GM13977 (cell line): ENCODE measurements at regions not wholly inside any gene's neighbourhood (a gene's known extent, or its start where the extent isn't known, plus 50 kb on each side); places are given as distances from the start of the nearest gene placed in this dataset.

Experiments used
- DNase-seq: peaks from one replicate; pipeline ENCODE4 v3.0.0; 2012; ENCODE audit warnings: low spot score
- CTCF ChIP-seq: IDR thresholded peaks from 2 replicates; pipeline ENCODE4 v1.5.1; 2012; ENCODE audit warnings: mild to moderate bottlenecking, control low read depth; ENCODE audit not compliant: insufficient read depth; ENCODE audit errors: extremely low read depth, missing control alignments
- in situ Hi-C: fragments of 300-500 bp; cut with MboI; formaldehyde crosslinking; loops from one replicate; pipeline ENCODE4 v1.12.0; 2022; ENCODE audit warnings: low sequenced_read_pairs, low pct_unique_long_range_greater_than_20kb, mixed read lengths, inconsistent platforms; ENCODE audit not compliant: unreplicated experiment

GRCh38 chr5:42930934-42931333 is 109.2 kb downstream of the ANXA2R start:
- DNase-seq, result no peak
- in situ Hi-C loops, result no loop called here
- no peak for TF ChIP-seq CTCF

- in situ Hi-C loops, result no loop called here
- no peak for TF ChIP-seq CTCF
Measured at GRCh38 chr5:42929871-42930270, 110.2 kb downstream of the ANXA2R start.

GRCh38 chr5:42927730-42928129 is 112.4 kb downstream of the ANXA2R start:
- no peak for DNase-seq
- in situ Hi-C loops, result no loop called here
- TF ChIP-seq CTCF, result no peak

More at GRCh38 chr5:42929871-42930270, 110.2 kb downstream of the ANXA2R start:
- DNase-seq, result no peak

GRCh38 chr5:42924686-42925085 is 113.0 kb upstream of the SELENOP start:
- DNase-seq, result no peak
- no peak for TF ChIP-seq CTCF
- in situ Hi-C loops, result no loop called here

GRCh38 chr5:42924226-42924625 is 112.5 kb upstream of the SELENOP start:
- in situ Hi-C loops, result no loop called here
- DNase-seq, result no peak
- TF ChIP-seq CTCF, result no peak

- in situ Hi-C loops, result no loop called here
- no peak for DNase-seq
- no peak for TF ChIP-seq CTCF
Measured at GRCh38 chr5:42923710-42924109, 112.0 kb upstream of the SELENOP start.

- DNase-seq, result no peak
- in situ Hi-C loops, result no loop called here
- TF ChIP-seq CTCF, result no peak
Measured at GRCh38 chr5:42919600-42919999, 107.9 kb upstream of the SELENOP start.
